ENCODE measurements at regions not wholly inside any gene's neighbourhood (a gene's known extent, or its start where the extent isn't known, plus 50 kb on each side); places are given as distances from the start of the nearest gene placed in this dataset.
"Not testable (repeated sequence)": the region's sequence is repeated elsewhere in the genome, so short reads cannot be mapped to it uniquely, and the experiment has no call there.

DNA sequence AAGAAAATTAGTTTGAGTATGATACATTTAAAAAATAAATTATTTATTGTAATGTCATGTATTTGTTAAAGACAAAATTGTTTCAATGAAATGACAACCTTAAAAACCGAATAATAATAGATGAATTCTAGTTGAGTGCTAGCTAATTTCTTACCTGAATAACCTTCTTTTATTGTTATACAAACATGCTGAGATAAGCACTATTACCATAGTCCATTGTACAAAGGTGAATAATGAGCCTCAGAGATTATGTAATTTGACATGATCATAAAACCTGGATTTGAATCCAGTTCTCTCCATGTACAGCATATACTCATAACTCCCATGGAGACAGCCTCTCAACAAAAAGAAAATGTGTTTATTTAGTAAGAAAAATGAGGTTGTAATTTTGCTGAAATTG, 1512.9 kb downstream of the PCDH19 start:
- Histone ChIP-seq H3K4me1 (ENCODE audit: control insufficient read depth, low read depth, low read length) (peaks cover 8% of the 10 kb centered on the region), H3K9me3 (ENCODE audit: control insufficient read depth, low read depth, low read length) (no peaks in the 10 kb centered on the region), H3K27me3 (ENCODE audit: control insufficient read depth, insufficient read depth, low read length) (no peaks in the 10 kb centered on the region), H3K36me3 (ENCODE audit: control insufficient read depth, low read depth, low read length) (no peaks in the 10 kb centered on the region), H3K9ac (ENCODE audit: low read length) (no peak overlapping the region), H3K27ac (ENCODE audit: low read length) (no peak overlapping the region), H3K4me3 (ENCODE audit: low read length) (no peak overlapping the region)

DNA sequence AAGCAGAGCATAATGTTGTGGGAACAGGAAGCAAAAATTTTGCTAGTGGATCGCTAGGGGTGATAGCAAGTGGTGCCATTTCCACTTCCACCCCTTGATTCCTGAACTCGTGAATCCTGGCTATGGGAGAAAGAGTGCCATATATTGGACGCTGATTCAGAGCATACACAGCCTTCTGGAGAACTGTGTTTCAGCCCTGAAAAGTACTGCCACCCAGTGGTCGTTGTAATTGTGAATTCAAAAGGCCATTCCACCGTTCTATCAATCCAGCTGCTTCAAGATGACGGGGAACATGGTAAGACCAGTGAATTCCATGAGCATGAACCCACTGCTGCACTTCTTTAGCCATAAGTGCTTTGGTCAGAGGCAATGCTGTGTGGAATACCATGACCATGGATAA, 1559.4 kb downstream of the PCDH19 start:
- H3K27me3 ChIP-seq (ENCODE audit: control insufficient read depth, insufficient read depth, low read length), result not testable (repeated sequence)

More for the DNA sequence above, 1559.4 kb downstream of the PCDH19 start:
- not testable (repeated sequence) for H3K4me3 ChIP-seq (ENCODE audit: low read length); H3K9ac ChIP-seq (ENCODE audit: low read length); H3K27ac ChIP-seq (ENCODE audit: low read length); H3K9me3 ChIP-seq (ENCODE audit: control insufficient read depth, low read depth, low read length); H3K4me1 ChIP-seq (ENCODE audit: control insufficient read depth, low read depth, low read length); H3K36me3 ChIP-seq (ENCODE audit: control insufficient read depth, low read depth, low read length)
